Loucy (cell line): ENCODE measurements at regions not wholly inside any gene's neighbourhood (a gene's known extent, or its start where the extent isn't known, plus 50 kb on each side); places are given as distances from the start of the nearest gene placed in this dataset.

Experiments used
- H2AFZ ChIP-seq: fragments of 200-600 bp; sonication (generic); 2 replicates; pipeline ENCODE4 v1.6.0; 2016; ENCODE audit warnings: antibody characterized with exemption, mild to moderate bottlenecking, low read length, moderate library complexity
- H3F3A ChIP-seq: fragments of 200-600 bp; 2 replicates; pipeline ENCODE4 v1.6.0; 2016; ENCODE audit warnings: antibody characterized with exemption, low read depth, mild to moderate bottlenecking
- H3K27me3 ChIP-seq: fragments of 200-600 bp; sonication (generic); 2 replicates; pipeline ENCODE4 v1.6.1; 2014; ENCODE audit warnings: low read length, mild to moderate bottlenecking; ENCODE audit not compliant: insufficient read depth, poor library complexity, severe bottlenecking
- H3K36me3 ChIP-seq: fragments of 200-600 bp; sonication (generic); 2 replicates; pipeline ENCODE4 v1.6.1; 2016; ENCODE audit warnings: low read length; ENCODE audit not compliant: insufficient read depth
- H3K4me1 ChIP-seq: fragments of 200-600 bp; sonication (generic); 2 replicates; pipeline ENCODE4 v1.5.1; 2014; ENCODE audit warnings: low read length, mild to moderate bottlenecking; ENCODE audit not compliant: insufficient read depth, poor library complexity, severe bottlenecking
- H3K4me2 ChIP-seq: fragments of 200-600 bp; sonication (generic); 2 replicates; pipeline ENCODE4 v1.6.0; 2014; ENCODE audit warnings: antibody characterized with exemption, low read length, low read depth, mild to moderate bottlenecking; ENCODE audit not compliant: poor library complexity, severe bottlenecking
- H3K4me3 ChIP-seq: fragments of 200-600 bp; sonication (generic); 2 replicates; pipeline ENCODE4 v1.5.1; 2014; ENCODE audit warnings: low read length, mild to moderate bottlenecking, mixed read lengths; ENCODE audit not compliant: poor library complexity, severe bottlenecking
- H3K79me2 ChIP-seq: fragments of 200-600 bp; sonication (generic); 2 replicates; pipeline ENCODE4 v1.6.1; 2014; ENCODE audit warnings: low read length; ENCODE audit not compliant: insufficient read depth
- H3K9ac ChIP-seq: fragments of 200-600 bp; sonication (generic); 2 replicates; pipeline ENCODE4 v1.6.0; 2014; ENCODE audit warnings: mild to moderate bottlenecking, low read depth, low read length, moderate library complexity; ENCODE audit not compliant: poor library complexity, severe bottlenecking
- H3K9me2 ChIP-seq: fragments of 200-600 bp; sonication (generic); replicated peaks from 2 replicates; pipeline ENCODE4 v1.6.1; 2016; ENCODE audit warnings: low read depth, low read length, mixed read lengths
- H3K9me3 ChIP-seq: fragments of 200-600 bp; sonication (generic); 2 replicates; pipeline ENCODE4 v1.6.1; 2014; ENCODE audit warnings: mild to moderate bottlenecking, antibody characterized with exemption, low read length, low read depth; ENCODE audit not compliant: insufficient read depth
- H4K20me1 ChIP-seq: fragments of 200-600 bp; sonication (generic); 2 replicates; pipeline ENCODE4 v1.6.0; 2014; ENCODE audit warnings: antibody characterized with exemption, low read length, mild to moderate bottlenecking; ENCODE audit not compliant: insufficient read depth, poor library complexity, severe bottlenecking
- EZH2phosphoT487 ChIP-seq: fragments of 200-600 bp; IDR thresholded peaks from 2 replicates; pipeline ENCODE4 v1.6.1; 2018; ENCODE audit warnings: antibody characterized with exemption, mild to moderate bottlenecking, moderate library complexity, borderline replicate concordance
- TF ChIP-seq, protein P1 (sequence below): fragments of 200-600 bp; sonication (generic); conservative IDR thresholded peaks from 2 replicates; pipeline ENCODE4 v1.5.1; 2014; ENCODE audit warnings: mild to moderate bottlenecking, antibody characterized with exemption, low read length

DNA sequence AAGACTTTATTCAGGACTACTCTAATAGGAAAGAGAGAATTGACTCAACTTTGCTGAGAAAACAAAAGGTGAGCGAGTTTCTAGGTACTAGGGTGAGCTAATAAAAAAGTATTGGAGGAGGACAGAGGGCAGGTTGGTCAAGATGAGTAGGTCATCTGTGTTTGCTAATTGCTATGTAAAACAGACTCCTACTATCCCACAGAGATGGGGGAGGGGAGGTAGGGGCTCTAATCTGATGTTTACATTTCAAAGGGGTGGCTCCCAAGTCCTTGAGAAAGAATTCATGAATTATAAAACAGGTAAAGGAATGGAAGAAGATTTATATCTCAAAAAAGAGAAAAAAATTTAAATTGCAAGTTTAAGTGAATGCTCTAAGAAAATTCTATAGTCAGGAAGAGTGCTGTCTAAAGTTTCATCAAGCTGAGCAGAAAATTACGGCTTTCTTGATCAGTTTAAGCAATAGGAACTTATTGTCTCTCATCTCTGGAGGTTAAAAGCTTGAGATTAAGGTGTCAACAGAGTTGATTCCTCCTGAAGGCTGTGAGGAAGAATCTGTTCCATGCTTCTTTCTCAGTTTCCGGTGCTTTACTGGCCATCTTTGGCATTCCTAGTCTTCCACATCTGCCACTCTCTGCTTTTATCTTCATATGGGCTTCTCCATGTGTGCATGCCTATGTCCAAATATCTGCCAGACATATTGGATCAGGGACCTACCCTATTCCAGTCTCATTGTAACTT lies 790.3 kb downstream of the SLITRK5 start:
- Histone ChIP-seq H4K20me1 (no peaks in the 10 kb centered on the region), H3K9ac (no peak overlapping the region), H2AFZ (no peak overlapping the region), H3K79me2 (no peaks in the 10 kb centered on the region), H3F3A (no peaks in the 10 kb centered on the region), H3K4me2 (no peak overlapping the region), H3K4me1 (no peaks in the 10 kb centered on the region), H3K4me3 (no peak overlapping the region), H3K27me3 (no peaks in the 10 kb centered on the region), H3K9me3 (no peaks in the 10 kb centered on the region), H3K9me2 (no peaks in the 10 kb centered on the region), H3K36me3 (no peaks in the 10 kb centered on the region)
- TF ChIP-seq, protein P1, sequence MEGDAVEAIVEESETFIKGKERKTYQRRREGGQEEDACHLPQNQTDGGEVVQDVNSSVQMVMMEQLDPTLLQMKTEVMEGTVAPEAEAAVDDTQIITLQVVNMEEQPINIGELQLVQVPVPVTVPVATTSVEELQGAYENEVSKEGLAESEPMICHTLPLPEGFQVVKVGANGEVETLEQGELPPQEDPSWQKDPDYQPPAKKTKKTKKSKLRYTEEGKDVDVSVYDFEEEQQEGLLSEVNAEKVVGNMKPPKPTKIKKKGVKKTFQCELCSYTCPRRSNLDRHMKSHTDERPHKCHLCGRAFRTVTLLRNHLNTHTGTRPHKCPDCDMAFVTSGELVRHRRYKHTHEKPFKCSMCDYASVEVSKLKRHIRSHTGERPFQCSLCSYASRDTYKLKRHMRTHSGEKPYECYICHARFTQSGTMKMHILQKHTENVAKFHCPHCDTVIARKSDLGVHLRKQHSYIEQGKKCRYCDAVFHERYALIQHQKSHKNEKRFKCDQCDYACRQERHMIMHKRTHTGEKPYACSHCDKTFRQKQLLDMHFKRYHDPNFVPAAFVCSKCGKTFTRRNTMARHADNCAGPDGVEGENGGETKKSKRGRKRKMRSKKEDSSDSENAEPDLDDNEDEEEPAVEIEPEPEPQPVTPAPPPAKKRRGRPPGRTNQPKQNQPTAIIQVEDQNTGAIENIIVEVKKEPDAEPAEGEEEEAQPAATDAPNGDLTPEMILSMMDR: no peak
- no peak for TF ChIP-seq EZH2phosphoT487

DNA sequence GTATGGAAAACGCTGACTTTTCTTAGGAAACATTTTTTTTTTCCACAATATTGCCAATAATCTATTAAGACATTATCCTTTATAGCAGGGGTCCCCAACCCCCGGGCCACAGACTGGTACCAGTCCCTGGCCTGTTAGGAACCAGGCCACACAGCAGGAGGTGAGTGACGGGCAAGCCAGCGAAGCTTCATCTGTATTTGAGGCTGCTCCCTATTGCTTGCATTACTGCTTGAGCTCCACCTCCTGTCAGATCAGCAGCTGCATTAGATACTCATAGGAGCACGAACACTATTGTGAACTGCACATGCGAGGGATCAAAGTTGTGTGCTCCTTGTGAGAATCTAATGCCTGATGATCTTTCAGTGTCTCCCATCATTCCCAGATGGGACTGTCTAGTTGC lies 793.7 kb downstream of the SLITRK5 start:
- no peak overlapping the region for H3K4me3 ChIP-seq
- no peak overlapping the region for H3K9ac ChIP-seq
- no peaks in the 10 kb centered on the region for H3K27me3 ChIP-seq
- no peaks in the 10 kb centered on the region for H3K9me2 ChIP-seq
- TF ChIP-seq EZH2phosphoT487: no peak
- H2AFZ ChIP-seq: no peak overlapping the region
- H3K79me2 ChIP-seq: no peaks in the 10 kb centered on the region
- H3K9me3 ChIP-seq: no peaks in the 10 kb centered on the region
- no peak overlapping the region for H3K4me2 ChIP-seq
- no peaks in the 10 kb centered on the region for H3F3A ChIP-seq
- no peaks in the 10 kb centered on the region for H4K20me1 ChIP-seq
- H3K4me1 ChIP-seq: no peaks in the 10 kb centered on the region
- H3K36me3 ChIP-seq: no peaks in the 10 kb centered on the region

DNA sequence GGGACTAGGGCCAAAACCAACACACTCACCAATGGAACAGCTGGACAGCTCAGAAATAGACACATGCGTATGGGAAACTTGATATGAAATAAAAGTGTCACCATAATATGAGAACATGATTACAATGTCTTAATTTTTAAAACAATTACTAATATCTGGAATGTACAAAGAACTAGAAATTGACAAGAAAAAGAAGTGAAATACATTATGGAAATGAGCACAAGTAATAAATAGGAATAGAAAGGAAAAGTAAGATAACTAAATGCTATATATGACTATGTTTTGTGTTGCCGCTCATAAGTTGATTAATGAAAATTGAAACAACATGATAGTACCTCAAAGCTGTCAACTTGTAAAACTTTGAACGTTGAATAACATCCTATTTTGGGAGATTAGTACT lies 801.1 kb downstream of the SLITRK5 start:
- Histone ChIP-seq H4K20me1 (no peaks in the 10 kb centered on the region), H3K4me1 (no peaks in the 10 kb centered on the region), H3F3A (no peaks in the 10 kb centered on the region), H3K9me2 (no peaks in the 10 kb centered on the region), H3K9me3 (no peaks in the 10 kb centered on the region), H3K36me3 (no peaks in the 10 kb centered on the region), H3K4me3 (no peak overlapping the region), H3K79me2 (no peaks in the 10 kb centered on the region), H3K9ac (no peak overlapping the region), H3K27me3 (no peaks in the 10 kb centered on the region), H3K4me2 (no peak overlapping the region), H2AFZ (no peak overlapping the region)
- TF ChIP-seq, protein P1: no peak
- TF ChIP-seq EZH2phosphoT487: no peak

DNA sequence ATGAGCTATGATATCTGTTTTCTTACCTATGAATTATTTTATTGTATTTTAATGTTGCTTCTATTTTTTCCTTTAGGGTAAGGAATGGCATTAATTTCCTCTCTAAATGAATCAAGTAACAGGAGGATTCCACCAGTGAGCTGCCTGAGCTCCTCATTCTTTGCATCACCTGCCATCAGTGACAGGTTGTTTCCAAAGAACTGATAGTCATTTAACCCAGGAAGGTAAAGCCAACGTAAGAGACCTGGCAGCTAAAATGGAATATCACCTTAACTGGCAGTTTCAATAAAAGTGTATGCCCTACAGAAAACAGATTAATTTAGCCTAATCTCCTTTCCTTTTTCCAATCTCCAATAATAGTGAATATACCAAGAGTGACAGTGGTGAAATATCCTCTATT lies 812.0 kb downstream of the SLITRK5 start:
- TF ChIP-seq EZH2phosphoT487: no peak
- TF ChIP-seq, protein P1: no peak
- Histone ChIP-seq H3K9me3 (no peaks in the 10 kb centered on the region), H3K79me2 (no peaks in the 10 kb centered on the region), H3K4me2 (no peak overlapping the region), H3F3A (no peaks in the 10 kb centered on the region), H3K4me1 (no peaks in the 10 kb centered on the region), H3K9me2 (no peaks in the 10 kb centered on the region), H3K9ac (no peak overlapping the region), H4K20me1 (no peaks in the 10 kb centered on the region), H3K27me3 (no peaks in the 10 kb centered on the region), H3K36me3 (no peaks in the 10 kb centered on the region), H2AFZ (no peak overlapping the region), H3K4me3 (no peak overlapping the region)
